Astrocyte of the cerebellum (primary cell): ENCODE measurements at regions not wholly inside any gene's neighbourhood (a gene's known extent, or its start where the extent isn't known, plus 50 kb on each side); places are given as distances from the start of the nearest gene placed in this dataset.

Experiments used
- DNase-seq: peaks from one replicate; pipeline ENCODE4 v3.0.0-alpha.2; 2011; ENCODE audit warnings: low read depth
- H3K4me3 ChIP-seq: 2 replicates; pipeline ENCODE4 v1.5.1; 2011; ENCODE audit warnings: mild to moderate bottlenecking, low read depth, low read length, moderate library complexity
- in situ Hi-C: cut with HindIII; loops from 2 replicates; pipeline ENCODE4 v1.10.0; 2017; ENCODE audit warnings: low sequenced_read_pairs
- TF ChIP-seq, protein P1 (sequence below): IDR thresholded peaks from 2 replicates; pipeline ENCODE4 v1.5.1; 2012; ENCODE audit warnings: low read length, low read depth, moderate library complexity, mild to moderate bottlenecking; ENCODE audit errors: missing control alignments

DNA sequence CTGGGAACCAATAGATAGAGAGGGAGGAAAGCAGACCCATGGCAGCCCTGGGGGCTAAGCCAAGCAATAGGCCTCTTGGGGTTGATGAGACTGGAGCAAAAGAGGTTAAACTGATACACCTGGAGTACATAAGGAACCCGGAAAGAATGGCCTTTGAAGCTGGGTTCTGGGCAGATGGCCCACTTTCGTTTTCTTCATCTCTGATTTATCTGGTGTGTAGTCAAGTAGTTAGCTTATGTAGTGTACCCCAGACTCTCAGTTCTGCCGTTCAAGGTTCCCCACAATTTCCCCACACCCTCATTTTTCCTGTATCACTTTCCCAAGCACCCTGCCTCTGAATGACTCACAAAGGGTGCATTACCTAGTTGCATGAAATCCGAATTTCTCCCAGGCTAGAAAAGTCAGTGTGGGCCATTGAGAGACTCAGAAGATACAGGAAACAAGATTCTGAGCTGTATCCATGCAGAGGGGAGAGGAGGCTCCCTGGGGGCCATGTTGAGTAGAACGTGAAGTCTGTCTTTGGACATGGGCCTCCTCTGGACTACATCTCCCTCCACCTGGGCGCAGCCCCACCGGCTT, 235.0 kb downstream of the LOXHD1 start:
- DNase-seq: no peak
- in situ Hi-C loops: no loop called here
- TF ChIP-seq, protein P1, sequence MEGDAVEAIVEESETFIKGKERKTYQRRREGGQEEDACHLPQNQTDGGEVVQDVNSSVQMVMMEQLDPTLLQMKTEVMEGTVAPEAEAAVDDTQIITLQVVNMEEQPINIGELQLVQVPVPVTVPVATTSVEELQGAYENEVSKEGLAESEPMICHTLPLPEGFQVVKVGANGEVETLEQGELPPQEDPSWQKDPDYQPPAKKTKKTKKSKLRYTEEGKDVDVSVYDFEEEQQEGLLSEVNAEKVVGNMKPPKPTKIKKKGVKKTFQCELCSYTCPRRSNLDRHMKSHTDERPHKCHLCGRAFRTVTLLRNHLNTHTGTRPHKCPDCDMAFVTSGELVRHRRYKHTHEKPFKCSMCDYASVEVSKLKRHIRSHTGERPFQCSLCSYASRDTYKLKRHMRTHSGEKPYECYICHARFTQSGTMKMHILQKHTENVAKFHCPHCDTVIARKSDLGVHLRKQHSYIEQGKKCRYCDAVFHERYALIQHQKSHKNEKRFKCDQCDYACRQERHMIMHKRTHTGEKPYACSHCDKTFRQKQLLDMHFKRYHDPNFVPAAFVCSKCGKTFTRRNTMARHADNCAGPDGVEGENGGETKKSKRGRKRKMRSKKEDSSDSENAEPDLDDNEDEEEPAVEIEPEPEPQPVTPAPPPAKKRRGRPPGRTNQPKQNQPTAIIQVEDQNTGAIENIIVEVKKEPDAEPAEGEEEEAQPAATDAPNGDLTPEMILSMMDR: no peak

DNA sequence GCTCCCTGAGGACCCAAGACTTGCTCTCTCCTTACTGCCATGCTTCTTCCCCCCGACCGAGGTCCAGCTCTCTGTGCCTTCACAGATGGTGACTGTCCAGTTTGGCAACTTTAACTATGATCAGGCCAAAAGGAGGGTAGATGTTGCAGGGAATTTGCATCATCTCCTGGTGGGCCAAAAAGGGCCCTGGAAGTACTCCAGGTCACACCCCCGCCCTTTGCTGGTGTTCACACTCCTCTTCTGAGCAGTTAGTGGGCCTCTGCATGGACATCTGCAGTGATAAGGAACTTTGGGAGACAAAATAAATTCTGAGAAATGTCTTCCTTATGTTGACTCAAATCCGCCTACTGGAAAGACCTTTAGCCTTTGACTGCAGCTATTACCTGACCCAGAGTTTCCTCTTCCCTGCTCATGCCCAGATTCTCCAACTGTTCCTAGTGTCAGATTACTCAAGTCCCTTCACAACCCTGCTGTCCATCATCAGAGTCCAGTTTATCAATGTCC, 234.4 kb downstream of the LOXHD1 start:
- DNase-seq: no peak
- no peak overlapping the region for H3K4me3 ChIP-seq
- in situ Hi-C loops: no loop called here
- TF ChIP-seq, protein P1: no peak

More for the DNA sequence above, 235.0 kb downstream of the LOXHD1 start:
- H3K4me3 ChIP-seq: no peak overlapping the region

DNA sequence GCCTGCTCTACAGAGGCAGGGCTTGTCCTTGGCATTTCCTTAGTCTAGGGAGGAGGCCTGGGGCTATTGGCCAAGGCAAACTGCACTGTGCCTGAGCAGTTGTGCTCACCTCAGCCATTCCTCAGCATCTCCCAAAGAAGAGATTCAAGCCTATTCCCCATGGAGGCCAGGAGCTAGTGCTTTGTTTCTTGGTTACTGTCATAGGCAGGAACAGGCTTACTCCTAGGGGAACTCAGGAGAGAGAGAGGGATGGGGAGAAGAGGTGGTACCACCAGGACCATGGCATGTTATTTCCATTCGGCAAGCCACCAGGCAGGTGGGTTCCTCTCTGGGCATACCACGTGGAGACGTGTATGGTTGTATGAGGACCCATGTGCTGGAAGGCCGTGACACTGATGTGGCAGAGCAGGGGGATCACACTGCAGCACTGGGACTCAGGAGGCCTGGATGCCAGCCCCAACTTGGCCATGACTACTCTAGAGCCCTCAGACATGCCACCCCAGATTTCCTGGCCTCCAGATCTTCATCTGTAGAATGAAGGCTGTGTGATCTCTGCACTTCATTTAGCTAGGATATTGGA, 233.7 kb downstream of the LOXHD1 start:
- no peak for DNase-seq
- H3K4me3 ChIP-seq: no peak overlapping the region
- TF ChIP-seq, protein P1: no peak
- in situ Hi-C loops: no loop called here

DNA sequence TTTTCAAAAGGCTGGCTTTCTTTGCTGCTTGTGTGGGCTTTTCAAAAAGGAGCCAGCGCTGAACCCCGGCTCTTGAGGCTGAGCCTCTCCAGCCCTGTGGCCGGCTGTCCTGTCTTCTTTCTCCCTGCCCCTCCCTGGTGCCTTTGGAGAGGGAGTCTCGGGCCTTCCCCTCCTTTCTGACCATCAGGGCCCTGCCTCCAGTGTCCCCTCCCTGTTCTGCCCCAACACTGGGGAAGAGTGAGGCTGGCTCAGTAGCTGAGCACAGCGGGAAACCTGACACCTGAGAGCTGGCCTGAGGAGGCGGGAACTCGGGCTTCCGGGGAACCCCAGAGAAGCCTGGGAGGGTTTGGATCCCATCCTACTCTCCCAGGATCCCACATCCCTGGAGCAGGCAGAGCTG, 232.1 kb downstream of the LOXHD1 start:
- H3K4me3 ChIP-seq: no peak overlapping the region
- DNase-seq: no peak
- TF ChIP-seq, protein P1: no peak
- in situ Hi-C loops: no loop called here

DNA sequence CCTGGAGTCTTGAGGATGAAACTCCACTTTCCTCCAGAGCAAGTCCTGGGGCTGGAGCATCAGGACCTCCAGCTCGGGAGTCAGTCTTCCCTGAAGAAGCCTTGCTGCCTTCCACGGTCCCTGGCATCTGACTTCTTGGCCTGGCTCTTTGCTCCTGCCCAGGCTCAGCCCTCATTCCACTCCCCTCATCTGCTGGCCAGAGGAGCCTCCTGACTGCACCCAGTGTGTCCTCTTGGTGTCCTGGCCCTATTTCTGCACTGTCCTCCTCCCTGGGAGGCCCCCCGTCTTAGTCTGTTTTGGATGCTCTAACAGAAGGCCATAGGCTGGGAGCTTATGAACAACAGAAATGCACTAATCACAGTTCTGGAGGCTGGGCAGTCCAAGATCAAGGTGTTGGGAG, 231.5 kb downstream of the LOXHD1 start:
- no peak for DNase-seq
- in situ Hi-C loops: no loop called here
- no peak overlapping the region for H3K4me3 ChIP-seq
- TF ChIP-seq, protein P1: no peak

DNA sequence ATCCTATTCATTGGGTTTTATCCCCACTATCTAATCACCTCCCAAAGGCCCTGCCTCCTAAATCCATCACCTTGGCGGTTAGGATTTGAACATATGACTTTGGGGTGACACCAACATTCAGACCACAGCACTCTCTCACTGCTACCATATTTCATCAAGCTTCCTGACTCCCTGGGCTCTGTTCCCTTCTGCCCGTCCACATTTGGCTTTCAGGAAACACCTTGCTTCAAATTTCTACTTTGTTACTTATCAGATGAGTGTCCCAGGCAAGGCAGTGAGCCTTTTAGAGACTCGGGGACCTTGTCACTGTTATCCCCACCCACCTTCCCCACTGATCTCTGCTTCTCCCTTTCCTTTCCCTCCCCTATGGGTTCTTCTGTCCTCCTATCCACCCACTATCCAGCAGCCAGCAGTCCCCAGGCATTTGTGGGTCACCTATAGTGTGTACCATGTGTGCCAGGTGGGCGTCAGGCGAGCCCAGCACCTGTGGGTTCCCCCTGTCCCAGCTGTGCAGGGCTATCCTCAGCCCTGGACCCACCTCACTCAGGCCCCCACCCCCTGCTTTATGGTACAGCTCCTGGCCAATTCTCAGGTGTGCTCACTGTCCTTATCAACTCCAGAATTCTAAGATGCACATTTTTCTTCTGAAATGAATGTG, 230.9 kb downstream of the LOXHD1 start:
- TF ChIP-seq, protein P1: no peak

More for the DNA sequence above, 230.9 kb downstream of the LOXHD1 start:
- in situ Hi-C loops: no loop called here
- DNase-seq: no peak
- no peak overlapping the region for H3K4me3 ChIP-seq
